ENCODE measurements at regions not wholly inside any gene's neighbourhood (a gene's known extent, or its start where the extent isn't known, plus 50 kb on each side); places are given as distances from the start of the nearest gene placed in this dataset.
A peak's percentile ranks its signal among the peaks of the same experiment; 100 is the strongest.

- H3K27ac ChIP-seq (ENCODE audit: extremely low read depth, low read depth, low read length): peak overlapping the region; percentile 66
- H3K4me3 ChIP-seq (ENCODE audit: low read depth, low read length): no peak overlapping the region
- TF ChIP-seq SCRT2 (tag by site-specific recombination; IDR thresholded peaks at IDR 0.05) (peak; percentile 56), BCL11A (tag by site-specific recombination; IDR thresholded peaks at IDR 0.05; ENCODE audit: low read depth) (no peak)
- no peaks in the 10 kb centered on the region for H3K36me3 ChIP-seq (ENCODE audit: control insufficient read depth in 2 of 2, insufficient read depth in 1 of 2, low read length in 2 of 2)
- ChIA-PET POLR2A (no interaction called here), CTCF (no interaction called here)
- no peaks in the 10 kb centered on the region for H3K9me3 ChIP-seq (ENCODE audit: control insufficient read depth, insufficient read depth, low read depth, low read length)
- peaks cover 23% of the 10 kb centered on the region for H3K4me1 ChIP-seq (ENCODE audit: control insufficient read depth, insufficient read depth, low read length)
Observed at GRCh38 chr15:36498401-36498800, 81.0 kb upstream of the CDIN1 start.

- Histone ChIP-seq H3K9me3 (ENCODE audit: control insufficient read depth, insufficient read depth, low read depth, low read length) (no peaks in the 10 kb centered on the region), H3K27ac (ENCODE audit: extremely low read depth, low read depth, low read length) (0 out of 2 replicates have a peak overlapping the region, but pooled peaks have one; percentile 66), H3K4me3 (ENCODE audit: low read depth, low read length) (no peak overlapping the region), H3K36me3 (ENCODE audit: control insufficient read depth in 2 of 2, insufficient read depth in 1 of 2, low read length in 2 of 2) (no peaks in the 10 kb centered on the region), H3K4me1 (ENCODE audit: control insufficient read depth, insufficient read depth, low read length) (peaks cover 20% of the 10 kb centered on the region)
- CTCF ChIA-PET: interaction anchor here (0.9 kb wide), 1 partner anchor 385 kb away, joined by 3 read pairs; no protein-coding TSS in a partner anchor
- TF ChIP-seq ZNF274 (IDR thresholded peaks at IDR 0.05; ENCODE audit: low read length) (no peak), ZNF274 (tag by site-specific recombination; IDR thresholded peaks at IDR 0.05; ENCODE audit: borderline replicate concordance) (no peak), KLF9 (tag by site-specific recombination; IDR thresholded peaks at IDR 0.05; ENCODE audit: low read depth) (no peak), ZBTB10 (tag by site-specific recombination; IDR thresholded peaks at IDR 0.05) (no peak), ZNF174 (tag by site-specific recombination; IDR thresholded peaks at IDR 0.05) (no peak), ZNF214 (tag by site-specific recombination; IDR thresholded peaks at IDR 0.05; ENCODE audit: borderline replicate concordance) (no peak), ZNF513 (tag by site-specific recombination; IDR thresholded peaks at IDR 0.05) (no peak), FEZF1 (tag by site-specific recombination; IDR thresholded peaks at IDR 0.05) (peak; percentile 41; the same call in 1 of the 2 replicates), ZNF561 (tag by site-specific recombination; IDR thresholded peaks at IDR 0.05; ENCODE audit: borderline replicate concordance) (no peak), ZNF837 (tag by site-specific recombination; IDR thresholded peaks at IDR 0.05) (no peak), ZXDB (tag by site-specific recombination; IDR thresholded peaks at IDR 0.05) (0 out of 2 replicates have a peak, but pooled peaks have one; percentile 26), ZNF335 (tag by site-specific recombination; conservative IDR thresholded peaks at IDR 0.05) (peak; percentile 6; the same call in 1 of the 2 replicates), ZNF239 (tag by site-specific recombination; IDR thresholded peaks at IDR 0.05) (no peak), BCL6B (tag by site-specific recombination; IDR thresholded peaks at IDR 0.05) (peak; percentile 78)
- POLR2A ChIA-PET: no interaction called here
Observed at GRCh38 chr15:36498916-36499315, 80.5 kb upstream of the CDIN1 start.

Data from HEK293 (cell line).